Panc1 (cell line): ENCODE measurements at regions not wholly inside any gene's neighbourhood (a gene's known extent, or its start where the extent isn't known, plus 50 kb on each side); places are given as distances from the start of the nearest gene placed in this dataset.
"Not testable (repeated sequence)": the region's sequence is repeated elsewhere in the genome, so short reads cannot be mapped to it uniquely, and the experiment has no call there.

ENCODE experiments used
- ATAC-seq: fragments of 200-7000 bp; cut with Tn5 transposase; 2 replicates; pipeline ENCODE4 v1.9.1; 2020; ENCODE audit warnings: mild to moderate bottlenecking, moderate library complexity
- BruUV-seq: library from RNA; stranded (reverse); fragments of 400-500 nt; replicated peaks from 2 replicates; lab custom pipeline; 2021; lab: Mats Ljungman, UMichigan
- CTCF ChIA-PET: fragments of 300-600 bp; sonication (Branson Sonifier 250); formaldehyde crosslinking; loops from one replicate; lab custom pipeline; 2022; ENCODE audit warnings: antibody characterized with exemption; lab: Charles Lee
- POLR2A ChIA-PET: fragments of 300-600 bp; sonication (Branson Sonifier 250); formaldehyde crosslinking; loops from one replicate; lab custom pipeline; 2022; ENCODE audit warnings: antibody characterized with exemption; lab: Charles Lee
- DNase-seq: peaks from one replicate; pipeline ENCODE4 v3.0.0-alpha.2; 2010; ENCODE audit warnings: low read depth, low spot score
- H3K27ac ChIP-seq: 2 replicates; pipeline ENCODE4 v1.5.1; 2011; ENCODE audit warnings: mild to moderate bottlenecking, low read length, inconsistent platforms
- H3K27me3 ChIP-seq: fragments of 200-500 bp; sonication (Bioruptor generic); 2 replicates; pipeline ENCODE4 v1.6.0; 2014; ENCODE audit warnings: low read length, inconsistent platforms; ENCODE audit not compliant: control insufficient read depth, insufficient read depth
- H3K36me3 ChIP-seq: fragments of 200-500 bp; sonication (Bioruptor generic); 2 replicates; pipeline ENCODE4 v1.5.1; 2014; ENCODE audit warnings: inconsistent platforms, mild to moderate bottlenecking, low read length, moderate library complexity; ENCODE audit not compliant: control insufficient read depth, insufficient read depth
- H3K4me1 ChIP-seq: 2 replicates; pipeline ENCODE4 v1.5.1; 2011; ENCODE audit warnings: inconsistent platforms, mild to moderate bottlenecking, low read length, moderate library complexity; ENCODE audit not compliant: control insufficient read depth, insufficient read depth
- H3K4me3 ChIP-seq, 2 experiments: 2 replicates each; pipeline ENCODE4 v1.5.1; 2011 to 2012; ENCODE audit warnings: low read depth in 2 of 2, low read length in 2 of 2, mild to moderate bottlenecking in 2 of 2, inconsistent platforms in 1 of 2, moderate library complexity in 1 of 2
- H3K9me3 ChIP-seq: fragments of 200-500 bp; sonication (Bioruptor generic); 2 replicates; pipeline ENCODE4 v1.5.1; 2014; ENCODE audit warnings: low read depth, mild to moderate bottlenecking, inconsistent platforms, low read length, moderate library complexity; ENCODE audit not compliant: control insufficient read depth, insufficient read depth
- POLR2AphosphoS5 ChIP-seq: IDR thresholded peaks from 2 replicates; pipeline ENCODE4 v1.6.1; 2012; ENCODE audit warnings: mild to moderate bottlenecking, low read depth, low read length, moderate library complexity
- SIN3A ChIP-seq: IDR thresholded peaks from 2 replicates; pipeline ENCODE4 v1.6.1; 2012; ENCODE audit warnings: low read depth, mild to moderate bottlenecking, low read length, moderate library complexity, borderline replicate concordance; ENCODE audit not compliant: insufficient read depth
- TCF7L2 ChIP-seq: IDR thresholded peaks from 2 replicates; pipeline ENCODE4 v1.6.1; 2011; ENCODE audit warnings: mild to moderate bottlenecking, low read depth, low read length, inconsistent platforms
- in situ Hi-C: cut with HindIII; loops from 2 replicates; pipeline ENCODE4 v1.10.0; 2016; ENCODE audit warnings: low sequenced_read_pairs, low pct_unique_long_range_greater_than_20kb
- intact Hi-C: fragments of 100-400 bp; cut with micrococcal nuclease; formaldehyde crosslinking; loops from one replicate; pipeline ENCODE4 v1.10.0; 2022; ENCODE audit not compliant: unreplicated experiment
- TF ChIP-seq, protein P1 (sequence below): fragments of 450-650 bp; IDR thresholded peaks from 2 replicates; pipeline ENCODE4 v1.5.1; 2017; ENCODE audit warnings: mild to moderate bottlenecking
- TF ChIP-seq, protein P2 (sequence below), 2 experiments: IDR thresholded peaks; 2 replicates each; pipeline ENCODE4 v1.6.1; 2011 to 2012; ENCODE audit warnings: low read depth in 2 of 2, control low read depth in 1 of 2, low read length in 1 of 2, mild to moderate bottlenecking in 1 of 2, moderate library complexity in 1 of 2; ENCODE audit not compliant: insufficient read depth in 1 of 2

DNA sequence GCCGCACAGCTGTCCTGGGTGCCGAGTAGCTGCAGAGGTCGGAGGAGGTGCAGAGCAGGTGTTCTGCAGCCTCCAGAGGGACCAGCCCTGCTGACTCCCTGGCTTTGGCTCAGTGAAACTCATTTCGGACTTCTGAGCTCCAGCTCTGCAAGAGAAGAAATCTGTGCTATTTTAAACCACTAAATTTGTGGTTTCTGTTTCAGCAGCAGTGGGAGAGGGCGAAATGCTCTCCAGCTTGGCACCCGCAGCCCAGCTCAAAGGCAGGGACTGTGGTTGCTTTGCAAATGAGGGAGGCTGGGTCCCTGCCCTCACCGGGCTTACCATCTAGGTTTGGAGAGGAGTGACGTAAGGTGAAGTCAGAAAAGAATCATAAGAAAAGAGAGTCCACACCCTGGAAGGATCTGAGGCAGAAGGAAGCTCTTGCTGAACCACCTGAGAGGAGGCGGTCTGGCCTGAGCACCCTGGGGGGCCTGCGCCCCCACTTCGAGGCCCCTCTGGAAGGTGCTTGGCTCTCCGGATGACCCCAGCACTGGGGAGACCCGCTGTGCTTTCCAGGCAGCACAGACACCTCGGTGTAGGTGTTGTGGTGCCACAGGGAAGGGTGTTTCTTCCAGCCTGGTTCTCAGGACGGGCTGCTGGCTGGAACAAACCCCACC, 112.8 kb upstream of the FAM20C start:
- H3K36me3 ChIP-seq, H3K9me3 ChIP-seq, H3K27me3 ChIP-seq, intact Hi-C loops, in situ Hi-C loops, POLR2A ChIA-PET, BruUV-seq, H3K4me3 ChIP-seq, ATAC-seq, H3K27ac ChIP-seq, H3K4me1 ChIP-seq, DNase-seq, CTCF ChIA-PET: not testable (repeated sequence)

DNA sequence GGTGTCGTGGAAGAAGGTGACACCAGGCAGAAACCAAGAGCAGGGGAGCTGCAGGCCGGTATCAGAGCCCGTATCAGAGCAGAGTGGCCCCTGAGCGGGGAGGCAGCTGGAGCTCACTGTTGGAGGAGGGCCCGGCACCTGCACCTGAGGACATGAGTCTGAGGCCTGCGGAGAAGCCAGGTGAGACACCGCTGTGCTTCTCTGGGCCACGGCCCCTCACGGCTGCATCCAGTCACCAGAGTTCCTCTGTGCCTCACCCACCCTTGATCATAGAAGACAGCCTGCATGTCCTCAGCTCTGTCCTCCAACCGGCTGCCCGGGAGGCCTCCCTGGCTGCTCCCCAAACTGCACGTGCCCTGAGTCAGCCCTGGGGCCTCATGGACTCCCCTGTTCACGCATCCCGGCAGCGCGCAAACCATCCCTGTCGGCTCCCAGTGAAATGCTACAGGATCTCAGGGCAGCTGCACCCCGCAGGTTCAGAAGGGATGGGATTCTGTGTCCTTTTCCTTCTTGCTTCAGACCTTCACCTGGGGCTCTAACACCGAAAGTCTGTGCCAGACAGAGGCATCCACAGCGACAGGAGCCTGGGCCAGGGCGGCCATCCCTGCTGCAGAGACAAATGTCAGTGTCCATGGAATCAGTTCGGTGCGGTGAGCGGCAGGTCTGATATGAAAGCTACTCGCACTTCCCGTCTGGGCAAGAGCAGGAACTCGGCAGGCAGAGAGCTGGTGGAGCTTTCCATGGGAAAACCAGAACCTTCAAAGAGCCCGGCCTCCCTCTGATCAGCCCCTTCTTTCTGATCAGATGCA, 111.9 kb upstream of the FAM20C start:
- Histone ChIP-seq H3K27me3 (no peaks in the 10 kb centered on the region; the same call in 1 of the 2 replicates), H3K27ac (no peak overlapping the region), H3K36me3 (no peaks in the 10 kb centered on the region), H3K4me1 (no peaks in the 10 kb centered on the region), H3K4me3 (no peak overlapping the region), H3K9me3 (no peaks in the 10 kb centered on the region)
- POLR2A ChIA-PET: no interaction called here
- ATAC-seq (no peak), DNase-seq (no peak)
- intact Hi-C loops (no loop called here), in situ Hi-C loops (no loop called here)
- no TSS peak for BruUV-seq
- TF ChIP-seq, protein P1, sequence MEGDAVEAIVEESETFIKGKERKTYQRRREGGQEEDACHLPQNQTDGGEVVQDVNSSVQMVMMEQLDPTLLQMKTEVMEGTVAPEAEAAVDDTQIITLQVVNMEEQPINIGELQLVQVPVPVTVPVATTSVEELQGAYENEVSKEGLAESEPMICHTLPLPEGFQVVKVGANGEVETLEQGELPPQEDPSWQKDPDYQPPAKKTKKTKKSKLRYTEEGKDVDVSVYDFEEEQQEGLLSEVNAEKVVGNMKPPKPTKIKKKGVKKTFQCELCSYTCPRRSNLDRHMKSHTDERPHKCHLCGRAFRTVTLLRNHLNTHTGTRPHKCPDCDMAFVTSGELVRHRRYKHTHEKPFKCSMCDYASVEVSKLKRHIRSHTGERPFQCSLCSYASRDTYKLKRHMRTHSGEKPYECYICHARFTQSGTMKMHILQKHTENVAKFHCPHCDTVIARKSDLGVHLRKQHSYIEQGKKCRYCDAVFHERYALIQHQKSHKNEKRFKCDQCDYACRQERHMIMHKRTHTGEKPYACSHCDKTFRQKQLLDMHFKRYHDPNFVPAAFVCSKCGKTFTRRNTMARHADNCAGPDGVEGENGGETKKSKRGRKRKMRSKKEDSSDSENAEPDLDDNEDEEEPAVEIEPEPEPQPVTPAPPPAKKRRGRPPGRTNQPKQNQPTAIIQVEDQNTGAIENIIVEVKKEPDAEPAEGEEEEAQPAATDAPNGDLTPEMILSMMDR: no peak
- TF ChIP-seq SIN3A (no peak), POLR2AphosphoS5 (no peak), TCF7L2 (no peak)
- TF ChIP-seq, protein P2, sequence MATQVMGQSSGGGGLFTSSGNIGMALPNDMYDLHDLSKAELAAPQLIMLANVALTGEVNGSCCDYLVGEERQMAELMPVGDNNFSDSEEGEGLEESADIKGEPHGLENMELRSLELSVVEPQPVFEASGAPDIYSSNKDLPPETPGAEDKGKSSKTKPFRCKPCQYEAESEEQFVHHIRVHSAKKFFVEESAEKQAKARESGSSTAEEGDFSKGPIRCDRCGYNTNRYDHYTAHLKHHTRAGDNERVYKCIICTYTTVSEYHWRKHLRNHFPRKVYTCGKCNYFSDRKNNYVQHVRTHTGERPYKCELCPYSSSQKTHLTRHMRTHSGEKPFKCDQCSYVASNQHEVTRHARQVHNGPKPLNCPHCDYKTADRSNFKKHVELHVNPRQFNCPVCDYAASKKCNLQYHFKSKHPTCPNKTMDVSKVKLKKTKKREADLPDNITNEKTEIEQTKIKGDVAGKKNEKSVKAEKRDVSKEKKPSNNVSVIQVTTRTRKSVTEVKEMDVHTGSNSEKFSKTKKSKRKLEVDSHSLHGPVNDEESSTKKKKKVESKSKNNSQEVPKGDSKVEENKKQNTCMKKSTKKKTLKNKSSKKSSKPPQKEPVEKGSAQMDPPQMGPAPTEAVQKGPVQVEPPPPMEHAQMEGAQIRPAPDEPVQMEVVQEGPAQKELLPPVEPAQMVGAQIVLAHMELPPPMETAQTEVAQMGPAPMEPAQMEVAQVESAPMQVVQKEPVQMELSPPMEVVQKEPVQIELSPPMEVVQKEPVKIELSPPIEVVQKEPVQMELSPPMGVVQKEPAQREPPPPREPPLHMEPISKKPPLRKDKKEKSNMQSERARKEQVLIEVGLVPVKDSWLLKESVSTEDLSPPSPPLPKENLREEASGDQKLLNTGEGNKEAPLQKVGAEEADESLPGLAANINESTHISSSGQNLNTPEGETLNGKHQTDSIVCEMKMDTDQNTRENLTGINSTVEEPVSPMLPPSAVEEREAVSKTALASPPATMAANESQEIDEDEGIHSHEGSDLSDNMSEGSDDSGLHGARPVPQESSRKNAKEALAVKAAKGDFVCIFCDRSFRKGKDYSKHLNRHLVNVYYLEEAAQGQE (IDR thresholded peaks at IDR 0.05; ENCODE audit: insufficient read depth in 1 of 2, low read depth in 2 of 2, low read length in 1 of 2): no peak
- CTCF ChIA-PET: no interaction called here
